Left kidney (tissue), 1 donor: ENCODE measurements at regions not wholly inside any gene's neighbourhood (a gene's known extent, or its start where the extent isn't known, plus 50 kb on each side); places are given as distances from the start of the nearest gene placed in this dataset.
"Not testable (repeated sequence)": the region's sequence is repeated elsewhere in the genome, so short reads cannot be mapped to it uniquely, and the experiment has no call there.

Experiments
- DNase-seq: peaks from one replicate; pipeline ENCODE4 v3.0.0-alpha.2; 2013

GRCh38 chr5:67935908-67936566 lies 279.5 kb upstream of the PIK3R1 start:
- no peak for DNase-seq

- DNase-seq, result no peak
Measured at GRCh38 chr5:67934976-67935375, 280.6 kb upstream of the PIK3R1 start.

- no peak for DNase-seq
Measured at GRCh38 chr5:67925511-67925910, 290.0 kb upstream of the PIK3R1 start.

- no peak for DNase-seq
Measured at GRCh38 chr5:67921004-67921601, 294.5 kb upstream of the PIK3R1 start.

GRCh38 chr5:67919532-67919931 lies 296.0 kb upstream of the PIK3R1 start:
- not testable (repeated sequence) for DNase-seq

- no peak for DNase-seq
Measured at GRCh38 chr5:67917561-67917960, 298.0 kb upstream of the PIK3R1 start.

- no peak for DNase-seq
Measured at GRCh38 chr5:67910546-67910945, 305.0 kb upstream of the PIK3R1 start.

GRCh38 chr5:67908126-67908765 lies 307.3 kb upstream of the PIK3R1 start:
- DNase-seq, result no peak

GRCh38 chr5:67904366-67904765 lies 311.2 kb upstream of the PIK3R1 start:
- no peak for DNase-seq

- DNase-seq, result no peak
Measured at GRCh38 chr5:67903656-67904055, 311.9 kb upstream of the PIK3R1 start.

GRCh38 chr5:67903121-67903520 lies 312.4 kb upstream of the PIK3R1 start:
- DNase-seq, result no peak

GRCh38 chr5:67902497-67902830 lies 313.1 kb upstream of the PIK3R1 start:
- no peak for DNase-seq

GRCh38 chr5:67901814-67902496 lies 313.6 kb upstream of the PIK3R1 start:
- no peak for DNase-seq

GRCh38 chr5:67900514-67900913 lies 315.0 kb upstream of the PIK3R1 start:
- DNase-seq, result no peak

GRCh38 chr5:67897980-67898379 lies 317.6 kb upstream of the PIK3R1 start:
- no peak for DNase-seq

GRCh38 chr5:67897431-67897830 lies 318.1 kb upstream of the PIK3R1 start:
- DNase-seq, result no peak

GRCh38 chr5:67896930-67897313 lies 318.6 kb upstream of the PIK3R1 start:
- no peak for DNase-seq

- no peak for DNase-seq
Measured at GRCh38 chr5:67896311-67896929, 319.1 kb upstream of the PIK3R1 start.

- DNase-seq, result not testable (repeated sequence)
Measured at GRCh38 chr5:67889870-67890269, 325.7 kb upstream of the PIK3R1 start.

- DNase-seq, result no peak
Measured at GRCh38 chr5:67887748-67888161, 327.8 kb upstream of the PIK3R1 start.

GRCh38 chr5:67886761-67887160 lies 328.8 kb upstream of the PIK3R1 start:
- DNase-seq, result no peak

GRCh38 chr5:67880876-67881275 lies 334.7 kb upstream of the PIK3R1 start:
- no peak for DNase-seq

- DNase-seq, result no peak
Measured at GRCh38 chr5:67880511-67880805, 335.1 kb upstream of the PIK3R1 start.
